Prostate gland (tissue), 2 donors: ENCODE measurements at regions not wholly inside any gene's neighbourhood (a gene's known extent, or its start where the extent isn't known, plus 50 kb on each side); places are given as distances from the start of the nearest gene placed in this dataset.

Experiments used
- DNase-seq: peaks from one replicate; pipeline ENCODE4 v3.0.0-alpha.2; 2019; ENCODE audit warnings: low spot score
- H3K27ac ChIP-seq, 2 donors: fragments of 200-600 bp; sonication (generic); 2 replicates each; pipeline ENCODE4 v1.5.1; 2017 to 2019
- H3K27me3 ChIP-seq: fragments of 200-600 bp; sonication (generic); replicated peaks from 2 replicates; pipeline ENCODE4 v1.5.1; 2019; ENCODE audit not compliant: insufficient read depth
- H3K36me3 ChIP-seq, 2 donors: fragments of 200-600 bp; sonication (generic); 1 replicate in 1 of 2; 2 replicates in 1 of 2; pipeline versions ENCODE4 v1.5.1 to v1.8.1; 2017 to 2019
- H3K4me1 ChIP-seq: fragments of 200-600 bp; sonication (generic); replicated peaks from 2 replicates; pipeline ENCODE4 v1.5.1; 2019
- H3K4me3 ChIP-seq, 2 donors: fragments of 200-600 bp; sonication (generic); 2 replicates each; pipeline ENCODE4 v1.5.1; 2017 to 2019
- H3K9me3 ChIP-seq: fragments of 200-600 bp; sonication (generic); 2 replicates; pipeline ENCODE4 v1.5.1; 2017
- POLR2A ChIP-seq: fragments of 450-650 bp; IDR thresholded peaks from one replicate; pipeline ENCODE4 v1.6.1; 2016; ENCODE audit warnings: antibody characterized with exemption, mild to moderate bottlenecking
- POLR2AphosphoS5 ChIP-seq: sonication (generic); formaldehyde crosslinking; IDR thresholded peaks from one replicate; pipeline ENCODE4 v1.6.1; 2017; ENCODE audit warnings: antibody characterized with exemption
- WGBS: methylation state at CpG from one replicate; pipeline ENCODE4 v1.1.5; 2018; 5-methylcytosine and 5-hydroxymethylcytosine counted together
- intact Hi-C: fragments of 100-400 bp; cut with DNase I; formaldehyde crosslinking; loops from one replicate; pipeline ENCODE4 v1.14.2; 2022
- TF ChIP-seq, protein P1 (sequence below), 4 experiments: fragments of 200-600 bp in 2 of 4; fragments of 450-650 bp in 2 of 4; sonication (generic) in 2 of 4; IDR thresholded peaks; 1 replicate in 3 of 4; 2 replicates in 1 of 4; pipeline ENCODE4 v1.5.1; 2016 to 2019; ENCODE audit warnings: antibody characterized with exemption in 4 of 4, mild to moderate bottlenecking in 2 of 4, moderate library complexity in 2 of 4

DNA sequence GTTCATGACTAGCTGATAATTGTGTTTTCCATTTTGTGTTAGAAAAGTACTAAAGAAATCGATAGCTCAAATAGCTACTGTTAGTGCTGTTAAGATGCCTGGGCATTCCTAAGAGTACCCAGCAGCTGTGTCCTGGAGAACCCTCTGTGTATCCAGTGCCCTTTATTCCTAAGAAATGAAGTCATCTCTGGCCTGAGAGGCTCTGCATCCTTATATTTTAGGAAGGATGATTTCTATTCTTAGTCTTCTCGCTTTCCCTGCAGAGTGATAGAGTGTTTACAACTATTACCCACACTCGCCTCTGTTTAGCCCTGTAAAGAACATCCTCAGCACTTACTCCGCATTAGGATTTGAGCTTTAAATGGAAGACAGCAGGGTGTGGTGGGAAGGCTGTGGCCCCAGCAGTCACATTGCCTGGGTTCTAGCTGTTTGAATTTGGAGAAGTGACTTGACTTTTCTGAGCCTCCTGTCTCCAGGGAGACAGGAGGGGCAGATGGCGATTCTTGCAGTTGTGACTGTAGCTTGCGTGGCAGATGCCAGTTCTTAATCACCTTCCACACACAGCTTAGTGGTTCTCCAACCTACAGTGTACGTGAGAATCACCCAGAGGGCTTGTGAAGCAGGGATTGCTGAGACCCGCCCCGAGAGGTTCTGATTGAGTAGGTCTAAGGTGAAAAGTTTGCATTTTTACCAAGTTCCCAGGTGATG is 177.2 kb upstream of the PITX1 start:
- intact Hi-C loops = no loop called here
- Histone ChIP-seq H3K27me3 (no peaks in the 10 kb centered on the region), H3K27ac (no peak overlapping the region), H3K36me3 (no peaks in the 10 kb centered on the region), H3K4me3 (no peak overlapping the region), H3K4me1 (no peaks in the 10 kb centered on the region), H3K9me3 (no peaks in the 10 kb centered on the region)
- TF ChIP-seq, protein P1, sequence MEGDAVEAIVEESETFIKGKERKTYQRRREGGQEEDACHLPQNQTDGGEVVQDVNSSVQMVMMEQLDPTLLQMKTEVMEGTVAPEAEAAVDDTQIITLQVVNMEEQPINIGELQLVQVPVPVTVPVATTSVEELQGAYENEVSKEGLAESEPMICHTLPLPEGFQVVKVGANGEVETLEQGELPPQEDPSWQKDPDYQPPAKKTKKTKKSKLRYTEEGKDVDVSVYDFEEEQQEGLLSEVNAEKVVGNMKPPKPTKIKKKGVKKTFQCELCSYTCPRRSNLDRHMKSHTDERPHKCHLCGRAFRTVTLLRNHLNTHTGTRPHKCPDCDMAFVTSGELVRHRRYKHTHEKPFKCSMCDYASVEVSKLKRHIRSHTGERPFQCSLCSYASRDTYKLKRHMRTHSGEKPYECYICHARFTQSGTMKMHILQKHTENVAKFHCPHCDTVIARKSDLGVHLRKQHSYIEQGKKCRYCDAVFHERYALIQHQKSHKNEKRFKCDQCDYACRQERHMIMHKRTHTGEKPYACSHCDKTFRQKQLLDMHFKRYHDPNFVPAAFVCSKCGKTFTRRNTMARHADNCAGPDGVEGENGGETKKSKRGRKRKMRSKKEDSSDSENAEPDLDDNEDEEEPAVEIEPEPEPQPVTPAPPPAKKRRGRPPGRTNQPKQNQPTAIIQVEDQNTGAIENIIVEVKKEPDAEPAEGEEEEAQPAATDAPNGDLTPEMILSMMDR (IDR thresholded peaks at IDR 0.05) = no peak
- TF ChIP-seq POLR2AphosphoS5 = peak; percentile 18
- DNase-seq = no peak
- 83% methylated on average over 9 of the region's 9 CpGs for WGBS

- no peak overlapping the region for H3K4me3 ChIP-seq
- no peaks in the 10 kb centered on the region for H3K27me3 ChIP-seq
- 96% methylated on average over 10 of the region's 10 CpGs for WGBS
- TF ChIP-seq POLR2AphosphoS5 = no peak
- TF ChIP-seq POLR2A = no peak
- TF ChIP-seq, protein P1 (IDR thresholded peaks at IDR 0.05) = no peak
- intact Hi-C loops = no loop called here
- no peaks in the 10 kb centered on the region for H3K9me3 ChIP-seq
- no peak overlapping the region for H3K27ac ChIP-seq
- no peaks in the 10 kb centered on the region for H3K36me3 ChIP-seq
- H3K4me1 ChIP-seq = no peaks in the 10 kb centered on the region
- no peak for DNase-seq
Observed at GRCh38 chr5:135210286-135211055, 176.4 kb upstream of the PITX1 start.

DNA sequence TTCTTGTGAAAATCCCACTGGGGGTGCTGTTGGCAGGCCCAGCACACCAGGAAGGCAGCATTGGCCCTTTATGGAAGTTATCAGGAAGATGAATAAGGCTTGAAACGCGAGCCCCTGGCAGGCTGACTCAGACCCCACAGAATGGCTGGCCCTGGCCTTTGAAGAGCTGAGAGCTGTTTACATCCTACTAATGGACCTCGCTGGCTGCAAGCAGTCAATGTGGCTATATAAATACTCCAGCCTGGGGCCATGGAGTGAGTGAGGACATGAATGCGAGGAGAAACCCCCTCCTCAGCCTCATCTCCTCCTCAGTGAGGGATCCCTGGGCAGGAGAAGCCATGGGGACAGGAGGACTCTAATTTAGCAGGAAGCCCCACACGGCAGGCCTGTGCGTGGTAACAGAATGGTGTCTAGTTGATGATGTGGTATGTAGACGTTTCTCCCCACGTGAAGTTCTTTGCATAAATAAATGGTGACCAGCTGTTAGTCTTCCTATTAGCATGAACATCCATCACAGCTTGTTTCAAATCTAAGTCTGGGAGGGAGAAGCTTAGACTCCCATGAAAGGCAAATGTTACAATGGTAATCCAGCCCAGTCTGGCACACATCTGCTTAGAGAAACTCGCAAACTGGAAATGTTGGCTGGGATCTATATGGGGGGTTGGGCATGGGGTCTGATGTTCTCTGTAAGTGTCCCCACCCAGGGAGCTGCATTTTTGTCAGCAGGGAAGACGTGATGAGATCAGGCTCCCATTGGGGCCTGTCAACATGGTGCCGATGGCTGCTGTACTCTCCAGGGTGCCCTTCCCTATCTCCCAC is 175.1 kb upstream of the PITX1 start:
- H3K36me3 ChIP-seq = no peaks in the 10 kb centered on the region
- no peak overlapping the region for H3K27ac ChIP-seq
- WGBS = 69% methylated on average over 11 of the region's 11 CpGs
- no peaks in the 10 kb centered on the region for H3K4me1 ChIP-seq
- intact Hi-C loops = loop anchor here (2.0 to 5.0 kb wide), 2 partner anchors 32 to 123 kb away; no protein-coding TSS in a partner anchor
- no peak for DNase-seq
- no peak overlapping the region for H3K4me3 ChIP-seq
- no peaks in the 10 kb centered on the region for H3K27me3 ChIP-seq
- TF ChIP-seq POLR2A (no peak), POLR2AphosphoS5 (no peak)
- TF ChIP-seq, protein P1 (IDR thresholded peaks at IDR 0.05) = no peak
- H3K9me3 ChIP-seq = no peaks in the 10 kb centered on the region

DNA sequence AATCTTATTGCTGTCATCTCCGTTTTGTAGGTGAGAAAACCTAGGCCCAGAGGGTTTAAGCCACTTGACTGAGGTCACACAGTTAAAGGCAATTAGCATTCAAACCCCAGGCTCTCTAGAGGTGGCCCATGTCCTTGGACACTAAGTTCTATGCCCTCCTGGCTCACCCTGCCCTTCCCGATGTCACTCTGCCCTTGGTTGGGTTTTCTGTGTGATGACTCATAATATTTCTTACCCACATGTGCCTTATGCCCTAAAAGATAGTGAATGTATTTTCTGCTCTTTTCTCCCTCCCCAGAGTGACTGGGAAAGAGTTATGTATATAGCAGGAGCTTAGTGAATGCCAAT is 174.5 kb upstream of the PITX1 start:
- TF ChIP-seq, protein P1 (IDR thresholded peaks at IDR 0.05) = no peak
- TF ChIP-seq POLR2AphosphoS5 (no peak), POLR2A (no peak)
- no peaks in the 10 kb centered on the region for H3K36me3 ChIP-seq
- H3K4me1 ChIP-seq = no peaks in the 10 kb centered on the region
- DNase-seq = no peak
- no peak overlapping the region for H3K27ac ChIP-seq
- intact Hi-C loops = loop anchor here (2.0 to 5.0 kb wide), 2 partner anchors 32 to 124 kb away; no protein-coding TSS in a partner anchor
- H3K27me3 ChIP-seq = no peaks in the 10 kb centered on the region
- no peak overlapping the region for H3K4me3 ChIP-seq
- H3K9me3 ChIP-seq = no peaks in the 10 kb centered on the region
- 85% methylated on average over 2 of the region's 2 CpGs for WGBS
